Thyroid gland (tissue), 4 donors: ENCODE measurements at regions not wholly inside any gene's neighbourhood (a gene's known extent, or its start where the extent isn't known, plus 50 kb on each side); places are given as distances from the start of the nearest gene placed in this dataset.

Experiments used
- DNase-seq, 2 donors: peaks; one replicate each; pipeline ENCODE4 v3.0.0-alpha.2; 2019
- H3K27ac ChIP-seq, 3 donors: fragments of 200-600 bp; sonication (generic); 1 replicate in 2 of 3; 2 replicates in 1 of 3; pipeline ENCODE4 v1.5.1; 2016 to 2019; ENCODE audit warnings: mild to moderate bottlenecking in 1 of 3, moderate library complexity in 1 of 3
- H3K27me3 ChIP-seq: fragments of 200-600 bp; sonication (generic); one replicate; pipeline ENCODE4 v1.5.1; 2019
- H3K36me3 ChIP-seq, 2 donors: fragments of 200-600 bp; sonication (generic); one replicate each; pipeline ENCODE4 v1.5.1; 2016 to 2019
- H3K4me1 ChIP-seq, 2 donors: fragments of 200-600 bp; sonication (generic); one replicate each; pipeline ENCODE4 v1.5.1; 2017 to 2019
- H3K4me3 ChIP-seq, 3 donors: fragments of 200-600 bp; sonication (generic); replicated peaks in 1 of 3; 1 replicate in 2 of 3; 2 replicates in 1 of 3; pipeline ENCODE4 v1.5.1; 2016; ENCODE audit warnings: mild to moderate bottlenecking in 1 of 3
- H3K9me3 ChIP-seq: fragments of 200-600 bp; sonication (generic); one replicate; pipeline ENCODE4 v1.5.1; 2017
- CTCF ChIP-seq, 6 experiments: fragments of 200-600 bp in 3 of 6; fragments of 450-650 bp in 3 of 6; sonication (generic) in 3 of 6; IDR thresholded peaks; one replicate each; pipeline ENCODE4 v1.5.1; 2016 to 2019; ENCODE audit warnings: antibody characterized with exemption in 6 of 6, mild to moderate bottlenecking in 2 of 6, inconsistent platforms in 1 of 6, moderate library complexity in 1 of 6
- POLR2A ChIP-seq, 2 donors: fragments of 450-650 bp; IDR thresholded peaks; one replicate each; pipeline ENCODE4 v1.6.1; 2017; ENCODE audit warnings: antibody characterized with exemption in 2 of 2, mild to moderate bottlenecking in 2 of 2, moderate library complexity in 1 of 2
- WGBS, 2 donors: methylation state at CpG; one replicate each; pipeline ENCODE4 v1.1.5; 2017; 5-methylcytosine and 5-hydroxymethylcytosine counted together
- intact Hi-C: fragments of 100-400 bp; cut with DNase I; formaldehyde crosslinking; loops from one replicate; pipeline ENCODE4 v1.15.1; 2023

GRCh38 chr1:98487620-98488019 lies 173.9 kb upstream of the SNX7 start:
- no peaks in the 10 kb centered on the region for H3K36me3 ChIP-seq
- H3K27ac ChIP-seq: no peak overlapping the region
- H3K9me3 ChIP-seq: no peaks in the 10 kb centered on the region
- TF ChIP-seq CTCF (IDR thresholded peaks at IDR 0.05) (no peak), POLR2A (IDR thresholded peaks at IDR 0.05) (no peak)
- intact Hi-C loops: no loop called here
- no peaks in the 10 kb centered on the region for H3K4me1 ChIP-seq
- H3K27me3 ChIP-seq: no peaks in the 10 kb centered on the region
- no peak overlapping the region for H3K4me3 ChIP-seq
- 88 to 92% methylated on average over 5 of the region's 5 CpGs for WGBS, 2 donors
- DNase-seq: no peak

GRCh38 chr1:98482611-98483010 lies 178.9 kb upstream of the SNX7 start:
- no peaks in the 10 kb centered on the region for H3K9me3 ChIP-seq
- no peaks in the 10 kb centered on the region for H3K36me3 ChIP-seq
- no peaks in the 10 kb centered on the region for H3K4me1 ChIP-seq
- no peak overlapping the region for H3K4me3 ChIP-seq
- no peaks in the 10 kb centered on the region for H3K27me3 ChIP-seq
- DNase-seq: no peak
- WGBS, 2 donors: 79 to 88% methylated on average over 3 of the region's 3 CpGs
- no peak overlapping the region for H3K27ac ChIP-seq
- intact Hi-C loops: no loop called here
- TF ChIP-seq POLR2A (IDR thresholded peaks at IDR 0.05): no peak
- TF ChIP-seq CTCF (IDR thresholded peaks at IDR 0.05): no peak

GRCh38 chr1:98480271-98480670 lies 181.2 kb upstream of the SNX7 start:
- no peaks in the 10 kb centered on the region for H3K27me3 ChIP-seq
- TF ChIP-seq POLR2A (IDR thresholded peaks at IDR 0.05): no peak
- no peak for TF ChIP-seq CTCF (IDR thresholded peaks at IDR 0.05)
- 55 to 61% methylated on average over 2 of the region's 2 CpGs for WGBS, 2 donors
- H3K27ac ChIP-seq: no peak overlapping the region
- no peak for DNase-seq
- intact Hi-C loops: no loop called here
- no peaks in the 10 kb centered on the region for H3K4me1 ChIP-seq
- no peaks in the 10 kb centered on the region for H3K36me3 ChIP-seq
- H3K4me3 ChIP-seq: no peak overlapping the region
- H3K9me3 ChIP-seq: no peaks in the 10 kb centered on the region

- no peaks in the 10 kb centered on the region for H3K9me3 ChIP-seq
- no peaks in the 10 kb centered on the region for H3K27me3 ChIP-seq
- DNase-seq: no peak
- no peaks in the 10 kb centered on the region for H3K36me3 ChIP-seq
- no peaks in the 10 kb centered on the region for H3K4me1 ChIP-seq
- no peak overlapping the region for H3K4me3 ChIP-seq
- TF ChIP-seq CTCF (IDR thresholded peaks at IDR 0.05) (no peak), POLR2A (IDR thresholded peaks at IDR 0.05) (no peak)
- intact Hi-C loops: no loop called here
- H3K27ac ChIP-seq: no peak overlapping the region
- WGBS, 2 donors: 71 to 76% methylated on average over 3 of the region's 3 CpGs
These were observed 183.4 kb upstream of the SNX7 start for GRCh38 chr1:98478121-98478520.

GRCh38 chr1:98472878-98473277 lies 188.6 kb upstream of the SNX7 start:
- no peaks in the 10 kb centered on the region for H3K4me1 ChIP-seq
- H3K4me3 ChIP-seq: no peak overlapping the region
- no peak overlapping the region for H3K27ac ChIP-seq
- 73 to 82% methylated on average over 2 of the region's 2 CpGs for WGBS, 2 donors
- no peak for DNase-seq
- H3K27me3 ChIP-seq: no peaks in the 10 kb centered on the region
- intact Hi-C loops: no loop called here
- H3K9me3 ChIP-seq: no peaks in the 10 kb centered on the region
- no peaks in the 10 kb centered on the region for H3K36me3 ChIP-seq
- TF ChIP-seq POLR2A (IDR thresholded peaks at IDR 0.05): no peak
- TF ChIP-seq CTCF (IDR thresholded peaks at IDR 0.05): no peak
